Hepatocyte (in vitro differentiated cells): ENCODE measurements at regions not wholly inside any gene's neighbourhood (a gene's known extent, or its start where the extent isn't known, plus 50 kb on each side); places are given as distances from the start of the nearest gene placed in this dataset.
"Not testable (repeated sequence)": the region's sequence is repeated elsewhere in the genome, so short reads cannot be mapped to it uniquely, and the experiment has no call there.

ENCODE experiments used
- DNase-seq: peaks from one replicate; pipeline ENCODE4 v3.0.0-alpha.2; 2016; ENCODE audit warnings: low spot score
- H2AFZ ChIP-seq: fragments of 200-600 bp; sonication (generic); 2 replicates; pipeline ENCODE4 v1.6.0; 2016; ENCODE audit warnings: antibody characterized with exemption, mild to moderate bottlenecking
- H3K27ac ChIP-seq: fragments of 200-600 bp; sonication (generic); 2 replicates; pipeline ENCODE4 v1.5.1; 2016; ENCODE audit warnings: mild to moderate bottlenecking
- H3K27me3 ChIP-seq: fragments of 200-600 bp; sonication (generic); 2 replicates; pipeline ENCODE4 v1.6.1; 2016
- H3K36me3 ChIP-seq: fragments of 200-600 bp; sonication (generic); replicated peaks from 2 replicates; pipeline ENCODE4 v1.5.1; 2016; ENCODE audit warnings: low read depth; ENCODE audit not compliant: insufficient read depth
- H3K4me1 ChIP-seq: fragments of 200-600 bp; sonication (generic); 2 replicates; pipeline ENCODE4 v1.5.1; 2016; ENCODE audit warnings: mild to moderate bottlenecking, moderate library complexity; ENCODE audit not compliant: insufficient read depth
- H3K4me2 ChIP-seq: fragments of 200-600 bp; sonication (generic); 2 replicates; pipeline ENCODE4 v1.6.0; 2016
- H3K4me3 ChIP-seq: fragments of 200-600 bp; sonication (generic); 2 replicates; pipeline ENCODE4 v1.5.1; 2016; ENCODE audit warnings: mild to moderate bottlenecking
- H3K79me2 ChIP-seq: fragments of 200-600 bp; sonication (generic); 2 replicates; pipeline ENCODE4 v1.6.0; 2017; ENCODE audit warnings: mild to moderate bottlenecking
- H3K9me2 ChIP-seq: fragments of 200-600 bp; sonication (generic); replicated peaks from 2 replicates; pipeline ENCODE4 v1.6.0; 2017; ENCODE audit warnings: mild to moderate bottlenecking; ENCODE audit not compliant: insufficient read depth
- H3K9me3 ChIP-seq: fragments of 200-600 bp; sonication (generic); 2 replicates; pipeline ENCODE4 v1.5.1; 2016; ENCODE audit warnings: low read depth, mild to moderate bottlenecking
- H4K20me1 ChIP-seq: fragments of 200-600 bp; sonication (generic); 2 replicates; pipeline ENCODE4 v1.6.0; 2016; ENCODE audit warnings: mild to moderate bottlenecking; ENCODE audit not compliant: insufficient read depth, poor library complexity, severe bottlenecking
- EZH2 ChIP-seq: fragments of 200-600 bp; sonication (generic); IDR thresholded peaks from 2 replicates; pipeline ENCODE4 v1.6.1; 2016; ENCODE audit warnings: antibody characterized with exemption, mild to moderate bottlenecking, borderline replicate concordance
- EZH2phosphoT487 ChIP-seq: fragments of 200-600 bp; sonication (generic); IDR thresholded peaks from one replicate; pipeline ENCODE4 v1.6.1; 2018; ENCODE audit warnings: antibody characterized with exemption, mild to moderate bottlenecking, low read depth, moderate library complexity; ENCODE audit not compliant: unreplicated experiment, severe bottlenecking
- WGBS: methylation state at CpG from one replicate; pipeline ENCODE4 v1.1.6; 2016; ENCODE audit warnings: low lambda C conversion rate; ENCODE audit errors: missing lambda C conversion rate; 5-methylcytosine and 5-hydroxymethylcytosine counted together
- TF ChIP-seq, protein P1 (sequence below): fragments of 200-600 bp; sonication (generic); IDR thresholded peaks from 2 replicates; pipeline ENCODE4 v1.5.1; 2016; ENCODE audit warnings: antibody characterized with exemption, mild to moderate bottlenecking; ENCODE audit not compliant: poor library complexity

GRCh38 chr10:118812393-118812740 lies 57.6 kb upstream of the CACUL1 start:
- Histone ChIP-seq H3K4me1 (no peaks in the 10 kb centered on the region), H3K9me2 (no peaks in the 10 kb centered on the region), H3K4me3 (no peak overlapping the region), H3K4me2 (no peak overlapping the region), H3K9me3 (no peaks in the 10 kb centered on the region), H3K27ac (no peak overlapping the region), H3K27me3 (no peaks in the 10 kb centered on the region), H2AFZ (no peak overlapping the region), H3K36me3 (no peaks in the 10 kb centered on the region), H4K20me1 (no peaks in the 10 kb centered on the region), H3K79me2 (no peaks in the 10 kb centered on the region)
- no peak for DNase-seq
- no peak for TF ChIP-seq EZH2
- no peak for TF ChIP-seq EZH2phosphoT487
- TF ChIP-seq, protein P1, sequence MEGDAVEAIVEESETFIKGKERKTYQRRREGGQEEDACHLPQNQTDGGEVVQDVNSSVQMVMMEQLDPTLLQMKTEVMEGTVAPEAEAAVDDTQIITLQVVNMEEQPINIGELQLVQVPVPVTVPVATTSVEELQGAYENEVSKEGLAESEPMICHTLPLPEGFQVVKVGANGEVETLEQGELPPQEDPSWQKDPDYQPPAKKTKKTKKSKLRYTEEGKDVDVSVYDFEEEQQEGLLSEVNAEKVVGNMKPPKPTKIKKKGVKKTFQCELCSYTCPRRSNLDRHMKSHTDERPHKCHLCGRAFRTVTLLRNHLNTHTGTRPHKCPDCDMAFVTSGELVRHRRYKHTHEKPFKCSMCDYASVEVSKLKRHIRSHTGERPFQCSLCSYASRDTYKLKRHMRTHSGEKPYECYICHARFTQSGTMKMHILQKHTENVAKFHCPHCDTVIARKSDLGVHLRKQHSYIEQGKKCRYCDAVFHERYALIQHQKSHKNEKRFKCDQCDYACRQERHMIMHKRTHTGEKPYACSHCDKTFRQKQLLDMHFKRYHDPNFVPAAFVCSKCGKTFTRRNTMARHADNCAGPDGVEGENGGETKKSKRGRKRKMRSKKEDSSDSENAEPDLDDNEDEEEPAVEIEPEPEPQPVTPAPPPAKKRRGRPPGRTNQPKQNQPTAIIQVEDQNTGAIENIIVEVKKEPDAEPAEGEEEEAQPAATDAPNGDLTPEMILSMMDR, result no peak
- WGBS, result 58% methylated on average over 10 of the region's 10 CpGs

GRCh38 chr10:118813001-118813400 lies 58.2 kb upstream of the CACUL1 start:
- WGBS, result 93% methylated on average over 13 of the region's 13 CpGs
- H3K4me3 ChIP-seq, DNase-seq: not testable (repeated sequence)

DNA sequence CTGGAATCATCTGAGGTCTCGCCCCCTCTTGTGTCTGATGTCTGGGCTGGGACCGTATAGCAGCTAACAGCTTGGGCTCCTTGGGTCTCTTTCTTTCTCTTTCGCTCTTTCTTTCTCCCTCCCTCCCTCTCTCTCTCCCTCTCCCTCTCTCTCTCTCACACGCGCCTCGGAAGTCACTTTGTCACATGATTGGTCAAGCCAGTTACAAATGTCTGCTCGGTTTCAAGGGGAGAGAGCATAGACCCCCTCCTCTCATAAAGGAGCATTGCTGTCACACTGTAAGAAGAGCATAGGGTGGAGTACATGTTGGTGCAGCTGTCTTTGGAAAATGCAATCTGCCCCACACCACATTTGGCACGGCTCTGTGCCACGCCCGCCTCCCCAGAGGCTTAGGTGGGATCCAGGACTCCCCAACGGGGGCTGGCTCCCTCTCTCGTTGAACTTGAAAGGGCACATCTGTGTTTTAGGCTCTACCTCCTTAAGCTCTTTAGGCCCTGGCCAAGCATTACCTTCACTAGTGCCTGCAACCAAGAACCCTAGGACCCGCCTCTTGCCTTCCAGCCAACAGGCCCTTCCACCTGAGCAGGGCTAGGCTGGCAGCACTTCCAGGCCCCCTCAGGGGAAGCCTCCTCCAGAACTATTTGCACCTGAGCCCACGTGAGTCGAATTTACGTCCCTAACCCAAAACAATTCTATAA lies 61.9 kb upstream of the CACUL1 start:
- Histone ChIP-seq H2AFZ (no peak overlapping the region), H3K27ac (no peak overlapping the region), H3K36me3 (no peaks in the 10 kb centered on the region), H3K4me1 (no peaks in the 10 kb centered on the region), H3K4me2 (no peak overlapping the region), H3K4me3 (no peak overlapping the region), H3K9me3 (no peaks in the 10 kb centered on the region), H3K79me2 (no peaks in the 10 kb centered on the region), H3K9me2 (no peaks in the 10 kb centered on the region), H4K20me1 (no peaks in the 10 kb centered on the region), H3K27me3 (no peaks in the 10 kb centered on the region)
- TF ChIP-seq EZH2 (no peak), EZH2phosphoT487 (no peak)
- TF ChIP-seq, protein P1, result no peak
- no peak for DNase-seq
- 85% methylated on average over 16 of the region's 16 CpGs for WGBS

More at GRCh38 chr10:118813001-118813400, 58.2 kb upstream of the CACUL1 start:
- not testable (repeated sequence) for H2AFZ ChIP-seq, H3K27me3 ChIP-seq, H3K9me3 ChIP-seq, H3K9me2 ChIP-seq, H3K27ac ChIP-seq, H3K36me3 ChIP-seq, H3K79me2 ChIP-seq, H3K4me2 ChIP-seq, H3K4me1 ChIP-seq, H4K20me1 ChIP-seq

DNA sequence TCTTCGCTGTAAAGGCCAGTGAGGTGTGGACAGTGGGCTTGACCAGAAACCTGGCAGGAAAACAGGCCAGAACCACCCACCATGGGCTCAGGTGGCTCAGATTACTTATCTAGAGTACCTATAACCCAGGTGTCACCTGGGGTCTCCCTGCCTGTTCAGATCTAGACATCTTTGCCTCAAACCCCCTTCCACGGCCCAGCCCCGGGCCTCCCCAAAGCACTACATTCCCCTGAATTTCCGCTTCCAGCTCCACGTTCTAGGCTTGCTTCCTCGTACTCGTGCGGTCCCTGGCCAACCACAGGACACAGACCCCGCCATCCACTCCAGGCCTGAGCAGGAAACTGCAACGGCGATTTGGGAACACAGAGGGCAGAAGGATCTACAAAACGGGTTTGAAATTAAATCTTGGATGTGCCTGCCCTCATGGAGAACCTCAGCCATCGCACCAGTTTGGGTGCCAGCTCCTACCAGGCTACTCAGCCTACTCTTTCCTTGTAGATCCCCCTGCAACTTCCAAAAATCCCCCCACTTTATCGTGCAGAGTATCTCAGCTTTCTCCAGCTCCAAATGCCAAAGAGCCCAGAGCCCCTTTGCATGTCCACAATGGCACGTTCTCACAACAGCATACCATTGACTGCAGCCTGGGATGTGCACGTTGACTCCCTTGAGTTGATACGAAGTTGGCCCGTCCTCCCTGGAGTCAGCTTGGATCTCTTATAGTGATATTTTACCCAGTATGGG lies 62.7 kb upstream of the CACUL1 start:
- Histone ChIP-seq H3K36me3 (no peaks in the 10 kb centered on the region), H3K9me3 (no peaks in the 10 kb centered on the region), H3K27me3 (no peaks in the 10 kb centered on the region), H3K79me2 (no peaks in the 10 kb centered on the region), H2AFZ (no peak overlapping the region), H3K4me3 (no peak overlapping the region), H3K27ac (no peak overlapping the region), H3K9me2 (no peaks in the 10 kb centered on the region), H3K4me1 (no peaks in the 10 kb centered on the region), H4K20me1 (no peaks in the 10 kb centered on the region), H3K4me2 (no peak overlapping the region)
- WGBS, result 89% methylated on average over 18 of the region's 18 CpGs
- TF ChIP-seq EZH2, result no peak
- TF ChIP-seq, protein P1, result no peak
- TF ChIP-seq EZH2phosphoT487, result no peak
- DNase-seq, result no peak
